Keratinocyte (primary cell): ENCODE measurements at regions not wholly inside any gene's neighbourhood (a gene's known extent, or its start where the extent isn't known, plus 50 kb on each side); places are given as distances from the start of the nearest gene placed in this dataset.

Experiments used
- DNase-seq: peaks from one replicate; pipeline ENCODE4 v3.0.0-alpha.2; 2011; ENCODE audit warnings: low read depth, missing footprints, low spot score
- FAIRE-seq: peaks from 2 replicates; lab custom pipeline; 2011; peaks lifted over from hg19 to GRCh38; lab: Jason Lieb, UNC
- H2AFZ ChIP-seq: 2 replicates; pipeline ENCODE4 v1.6.0; 2012; ENCODE audit warnings: low read length, control low read depth, inconsistent platforms; ENCODE audit not compliant: control insufficient read depth
- H3K27ac ChIP-seq: 2 replicates; pipeline ENCODE4 v1.5.1; 2011; ENCODE audit warnings: low read length; ENCODE audit not compliant: control insufficient read depth, insufficient read depth
- H3K27me3 ChIP-seq: 3 replicates; pipeline ENCODE4 v1.6.0; 2011; ENCODE audit warnings: low read length; ENCODE audit not compliant: control insufficient read depth, insufficient read depth; ENCODE audit errors: extremely low read depth
- H3K36me3 ChIP-seq, 2 experiments: 2 replicates in 1 of 2; 3 replicates in 1 of 2; pipeline ENCODE4 v1.5.1; 2011; ENCODE audit warnings: low read length in 2 of 2, mild to moderate bottlenecking in 1 of 2; ENCODE audit not compliant: control insufficient read depth in 2 of 2, insufficient read depth in 2 of 2; ENCODE audit errors: extremely low read depth in 1 of 2
- H3K4me1 ChIP-seq: 3 replicates; pipeline ENCODE4 v1.5.1; 2011; ENCODE audit warnings: low read length; ENCODE audit not compliant: control insufficient read depth, insufficient read depth; ENCODE audit errors: extremely low read depth
- H3K4me2 ChIP-seq: 3 replicates; pipeline ENCODE4 v1.6.0; 2011; ENCODE audit warnings: low read depth, low read length; ENCODE audit not compliant: control insufficient read depth, insufficient read depth; ENCODE audit errors: extremely low read depth
- H3K4me3 ChIP-seq, 3 experiments: fragments of 200-600 bp in 1 of 3; sonication (generic) in 1 of 3; 2 replicates in 2 of 3; 3 replicates in 1 of 3; pipeline ENCODE4 v1.5.1; 2011 to 2016; ENCODE audit warnings: low read length in 3 of 3, mild to moderate bottlenecking in 3 of 3, control low read depth in 2 of 3, inconsistent platforms in 1 of 3, low read depth in 1 of 3, mixed read lengths in 1 of 3, mixed run types in 1 of 3, moderate library complexity in 1 of 3; ENCODE audit not compliant: control insufficient read depth in 2 of 3, insufficient read depth in 2 of 3; ENCODE audit errors: extremely low read depth in 1 of 3
- H3K79me2 ChIP-seq: 2 replicates; pipeline ENCODE4 v1.6.0; 2012; ENCODE audit warnings: low read length; ENCODE audit not compliant: control insufficient read depth, insufficient read depth
- H3K9ac ChIP-seq: 3 replicates; pipeline ENCODE4 v1.6.0; 2011; ENCODE audit warnings: low read length; ENCODE audit not compliant: control insufficient read depth, insufficient read depth; ENCODE audit errors: extremely low read depth
- H3K9me1 ChIP-seq: 3 replicates; pipeline ENCODE4 v1.6.0; 2011; ENCODE audit warnings: low read length; ENCODE audit not compliant: control insufficient read depth, insufficient read depth; ENCODE audit errors: extremely low read depth
- H3K9me3 ChIP-seq: 2 replicates; pipeline ENCODE4 v1.5.1; 2012; ENCODE audit warnings: low read depth, low read length; ENCODE audit not compliant: control insufficient read depth
- H4K20me1 ChIP-seq: 3 replicates; pipeline ENCODE4 v1.6.0; 2011; ENCODE audit warnings: low read length; ENCODE audit not compliant: control insufficient read depth, insufficient read depth; ENCODE audit errors: extremely low read depth
- CTCF ChIP-seq, 3 experiments: IDR thresholded peaks in 1 of 3; conservative IDR thresholded peaks in 1 of 3; optimal IDR thresholded peaks in 1 of 3; 2 replicates in 2 of 3; 3 replicates in 1 of 3; pipeline versions ENCODE3 to v1.5.1; 2011; ENCODE audit warnings: low read length in 3 of 3, mild to moderate bottlenecking in 3 of 3, moderate library complexity in 2 of 3, control low read depth in 1 of 3, inconsistent platforms in 1 of 3; ENCODE audit not compliant: insufficient read depth in 2 of 3; ENCODE audit errors: extremely low read depth in 1 of 3
- EZH2 ChIP-seq: IDR thresholded peaks from one replicate; pipeline ENCODE4 v1.6.1; 2012; ENCODE audit warnings: inconsistent platforms, mild to moderate bottlenecking, low read length, moderate library complexity
- dilution Hi-C: fragments of 300-500 bp; cut with MboI; formaldehyde crosslinking; loops from one replicate; pipeline ENCODE4 v1.7.0; 2020; ENCODE audit warnings: low sequenced_read_pairs; ENCODE audit not compliant: extremely low pct_ligation_motif_present

DNA sequence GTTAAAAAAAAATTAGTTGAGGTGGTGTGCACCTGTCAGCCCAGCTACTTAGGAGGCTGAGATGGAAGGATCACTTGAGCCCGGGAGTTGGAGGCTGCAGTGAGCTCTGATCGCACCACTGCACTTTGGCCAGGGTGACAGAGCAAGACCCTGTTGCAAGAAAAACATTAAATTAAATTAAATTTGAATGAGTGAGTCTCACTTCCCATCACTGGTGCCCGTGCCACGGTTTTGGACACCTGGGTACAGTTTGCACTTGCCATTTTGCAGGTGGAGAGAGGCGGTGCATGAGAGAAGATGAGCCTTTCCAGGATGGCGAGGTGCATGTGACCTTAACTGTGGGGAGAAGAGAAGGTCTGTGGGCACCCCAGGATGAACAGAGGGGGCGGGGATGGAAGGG lies 60.3 kb upstream of the ZNF536 start:
- H3K9me3 ChIP-seq = peaks cover 3% of the 10 kb centered on the region
- no peak for FAIRE-seq

DNA sequence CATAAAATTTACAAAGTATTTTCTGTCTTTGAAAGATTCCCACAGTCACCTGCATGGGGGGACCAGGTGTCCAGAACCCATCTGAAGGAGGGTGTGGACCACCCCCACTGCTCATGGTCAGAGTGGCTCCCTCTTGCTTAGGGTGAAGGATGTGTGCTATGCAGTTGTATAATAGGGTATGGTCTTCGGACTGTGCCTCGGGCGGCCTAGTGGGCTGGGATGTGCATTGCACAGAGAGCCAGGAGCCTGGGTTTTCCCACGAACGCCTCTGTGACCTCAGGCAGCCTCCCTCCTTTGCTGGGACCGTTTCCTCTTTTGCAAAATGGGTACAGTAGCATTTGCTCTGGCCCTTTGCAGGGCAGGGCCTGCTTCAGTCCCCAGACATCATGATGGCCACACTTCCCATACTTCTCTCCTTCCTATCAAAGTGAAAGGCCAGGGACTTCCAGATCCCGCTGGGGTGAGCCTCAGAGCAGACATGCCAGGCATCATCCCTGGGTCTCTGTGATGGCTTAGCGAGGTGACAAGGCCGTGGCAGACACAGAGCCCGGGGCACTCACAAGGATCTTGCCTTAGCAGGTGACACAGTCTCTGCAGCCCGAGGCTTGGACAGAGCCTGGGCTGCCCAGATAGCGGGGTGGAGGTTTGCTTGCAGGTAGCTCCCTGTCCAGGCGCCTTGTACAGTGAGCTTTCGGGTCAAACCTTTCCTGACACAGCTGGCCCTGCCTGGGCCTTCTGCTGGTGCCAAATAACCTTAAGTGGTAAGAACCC lies 59.4 kb upstream of the ZNF536 start:
- Histone ChIP-seq H3K9me1 (no peaks in the 10 kb centered on the region), H3K27ac (no peak overlapping the region), H3K4me3 (no peak overlapping the region), H3K9me3 (peaks cover 3% of the 10 kb centered on the region), H3K4me1 (no peaks in the 10 kb centered on the region), H3K4me2 (no peak overlapping the region), H3K9ac (no peak overlapping the region), H3K27me3 (no peaks in the 10 kb centered on the region), H2AFZ (no peak overlapping the region), H4K20me1 (no peaks in the 10 kb centered on the region), H3K36me3 (no peaks in the 10 kb centered on the region), H3K79me2 (no peaks in the 10 kb centered on the region)
- FAIRE-seq = no peak
- TF ChIP-seq EZH2 (no peak), CTCF (optimal IDR thresholded peaks at IDR 0.05 in 1 of 3, IDR thresholded peaks at IDR 0.05 in 1 of 3, conservative IDR thresholded peaks at IDR 0.05 in 1 of 3; ENCODE audit: extremely low read depth in 1 of 3, insufficient read depth in 2 of 3, low read length in 3 of 3) (no peak)
- DNase-seq = no peak
- dilution Hi-C loops = no loop called here

More for the DNA sequence above, 60.3 kb upstream of the ZNF536 start:
- Histone ChIP-seq H3K79me2 (no peaks in the 10 kb centered on the region), H3K4me1 (no peaks in the 10 kb centered on the region), H4K20me1 (no peaks in the 10 kb centered on the region), H2AFZ (no peak overlapping the region), H3K9me1 (no peaks in the 10 kb centered on the region), H3K27me3 (no peaks in the 10 kb centered on the region), H3K4me2 (no peak overlapping the region), H3K9ac (no peak overlapping the region), H3K4me3 (no peak overlapping the region), H3K36me3 (no peaks in the 10 kb centered on the region), H3K27ac (no peak overlapping the region)
- dilution Hi-C loops = no loop called here
- no peak for TF ChIP-seq CTCF (optimal IDR thresholded peaks at IDR 0.05 in 1 of 3, IDR thresholded peaks at IDR 0.05 in 1 of 3, conservative IDR thresholded peaks at IDR 0.05 in 1 of 3; ENCODE audit: extremely low read depth in 1 of 3, insufficient read depth in 2 of 3, low read length in 3 of 3)
- no peak for TF ChIP-seq EZH2
- DNase-seq = no peak
